ENCODE measurements at regions not wholly inside any gene's neighbourhood (a gene's known extent, or its start where the extent isn't known, plus 50 kb on each side); places are given as distances from the start of the nearest gene placed in this dataset.

- Histone ChIP-seq H3K4me1 (ENCODE audit: control insufficient read depth in 1 of 2, low read depth in 2 of 2) (peaks cover 18 to 26% of the 10 kb centered on the region in 2 donors), H3K27me3 (replicated peaks; ENCODE audit: insufficient read depth) (no peaks in the 10 kb centered on the region), H3K9me3 (no peaks in the 10 kb centered on the region), H3K4me3 (no peak overlapping the region), H3K36me3 (no peaks in the 10 kb centered on the region), H3K27ac (no peak overlapping the region)
- no peak for ATAC-seq (ENCODE audit: insufficient number of reproducible peaks, low FRiP score, low read depth)
- no peak for TF ChIP-seq CTCF (IDR thresholded peaks at IDR 0.05)
- DNase-seq (ENCODE audit: low spot score): no peak
Measured at GRCh38 chr2:143954844-143955243, 565.1 kb downstream of the ZEB2 start.

GRCh38 chr2:143954186-143954585, 565.7 kb downstream of the ZEB2 start:
- Histone ChIP-seq H3K4me1 (ENCODE audit: control insufficient read depth in 1 of 2, low read depth in 2 of 2) (peaks cover 18 to 32% of the 10 kb centered on the region in 2 donors), H3K27ac (no peak overlapping the region), H3K27me3 (replicated peaks; ENCODE audit: insufficient read depth) (no peaks in the 10 kb centered on the region), H3K36me3 (no peaks in the 10 kb centered on the region), H3K4me3 (no peak overlapping the region), H3K9me3 (no peaks in the 10 kb centered on the region)
- no peak for TF ChIP-seq CTCF (IDR thresholded peaks at IDR 0.05)
- DNase-seq (ENCODE audit: low spot score) (no peak), ATAC-seq (ENCODE audit: insufficient number of reproducible peaks, low FRiP score, low read depth) (no peak)

- TF ChIP-seq CTCF (IDR thresholded peaks at IDR 0.05): no peak
- Histone ChIP-seq H3K9me3 (no peaks in the 10 kb centered on the region), H3K36me3 (no peaks in the 10 kb centered on the region), H3K4me3 (no peak overlapping the region), H3K27me3 (replicated peaks; ENCODE audit: insufficient read depth) (no peaks in the 10 kb centered on the region), H3K4me1 (ENCODE audit: control insufficient read depth in 1 of 2, low read depth in 2 of 2) (peaks cover 18 to 34% of the 10 kb centered on the region in 2 donors), H3K27ac (no peak overlapping the region)
- ATAC-seq (ENCODE audit: insufficient number of reproducible peaks, low FRiP score, low read depth) (no peak), DNase-seq (ENCODE audit: low spot score) (no peak)
Measured at GRCh38 chr2:143953451-143954030, 566.4 kb downstream of the ZEB2 start.

GRCh38 chr2:143952536-143952935, 567.4 kb downstream of the ZEB2 start:
- no peaks in the 10 kb centered on the region for H3K36me3 ChIP-seq
- no peaks in the 10 kb centered on the region for H3K27me3 ChIP-seq (replicated peaks; ENCODE audit: insufficient read depth)
- DNase-seq (ENCODE audit: low spot score) (no peak), ATAC-seq (ENCODE audit: insufficient number of reproducible peaks, low FRiP score, low read depth) (no peak)
- H3K4me3 ChIP-seq: no peak overlapping the region
- no peaks in the 10 kb centered on the region for H3K9me3 ChIP-seq
- TF ChIP-seq CTCF (IDR thresholded peaks at IDR 0.05): no peak
- peaks cover 18 to 34% of the 10 kb centered on the region in 2 donors for H3K4me1 ChIP-seq (ENCODE audit: control insufficient read depth in 1 of 2, low read depth in 2 of 2)
- H3K27ac ChIP-seq: no peak overlapping the region

GRCh38 chr2:143950704-143951103, 569.2 kb downstream of the ZEB2 start:
- H3K9me3 ChIP-seq: no peaks in the 10 kb centered on the region
- H3K4me3 ChIP-seq: no peak overlapping the region
- TF ChIP-seq CTCF (IDR thresholded peaks at IDR 0.05): no peak
- no peak overlapping the region for H3K27ac ChIP-seq
- H3K4me1 ChIP-seq (ENCODE audit: control insufficient read depth in 1 of 2, low read depth in 2 of 2): peaks cover 18 to 32% of the 10 kb centered on the region in 2 donors
- no peaks in the 10 kb centered on the region for H3K27me3 ChIP-seq (replicated peaks; ENCODE audit: insufficient read depth)
- H3K36me3 ChIP-seq: no peaks in the 10 kb centered on the region
- DNase-seq (ENCODE audit: low spot score) (no peak), ATAC-seq (ENCODE audit: insufficient number of reproducible peaks, low FRiP score, low read depth) (no peak)

Data from thoracic aorta (tissue), 2 donors.